IPS DF 4.7 (cell line): ENCODE measurements at regions not wholly inside any gene's neighbourhood (a gene's known extent, or its start where the extent isn't known, plus 50 kb on each side); places are given as distances from the start of the nearest gene placed in this dataset.
"Not testable (repeated sequence)": the region's sequence is repeated elsewhere in the genome, so short reads cannot be mapped to it uniquely, and the experiment has no call there.

Experiments used
- DNase-seq: peaks from one replicate; pipeline ENCODE4 v3.0.0-alpha.2; 2013; ENCODE audit warnings: low spot score; ENCODE audit errors: extremely low read depth

GRCh38 chr2:4900861-4901770, 791.1 kb upstream of the SOX11 start:
- DNase-seq = no peak

GRCh38 chr2:4903656-4904348, 788.4 kb upstream of the SOX11 start:
- DNase-seq = no peak

GRCh38 chr2:4908461-4908860, 783.7 kb upstream of the SOX11 start:
- DNase-seq = no peak

GRCh38 chr2:4909346-4910009, 782.7 kb upstream of the SOX11 start:
- no peak for DNase-seq

GRCh38 chr2:4914036-4914435, 778.1 kb upstream of the SOX11 start:
- no peak for DNase-seq

- no peak for DNase-seq
Observed at GRCh38 chr2:4914551-4914950, 777.6 kb upstream of the SOX11 start.

- no peak for DNase-seq
Observed at GRCh38 chr2:4915357-4915756, 776.8 kb upstream of the SOX11 start.

- no peak for DNase-seq
Observed at GRCh38 chr2:4916094-4916493, 776.1 kb upstream of the SOX11 start.

- DNase-seq = no peak
Observed at GRCh38 chr2:4930704-4931103, 761.5 kb upstream of the SOX11 start.

GRCh38 chr2:4931721-4932365, 760.3 kb upstream of the SOX11 start:
- DNase-seq = no peak

GRCh38 chr2:4935291-4935690, 756.9 kb upstream of the SOX11 start:
- not testable (repeated sequence) for DNase-seq

GRCh38 chr2:4937550-4937949, 754.6 kb upstream of the SOX11 start:
- DNase-seq = no peak

- no peak for DNase-seq
Observed at GRCh38 chr2:4938206-4938605, 754.0 kb upstream of the SOX11 start.

- no peak for DNase-seq
Observed at GRCh38 chr2:4942441-4942840, 749.7 kb upstream of the SOX11 start.

GRCh38 chr2:4947911-4948310, 744.3 kb upstream of the SOX11 start:
- no peak for DNase-seq

GRCh38 chr2:4951368-4951767, 740.8 kb upstream of the SOX11 start:
- no peak for DNase-seq

GRCh38 chr2:4959219-4959618, 733.0 kb upstream of the SOX11 start:
- DNase-seq = no peak

GRCh38 chr2:4962419-4962818, 729.8 kb upstream of the SOX11 start:
- no peak for DNase-seq

- DNase-seq = no peak
Observed at GRCh38 chr2:4963106-4963505, 729.1 kb upstream of the SOX11 start.

- DNase-seq = no peak
Observed at GRCh38 chr2:4964001-4964540, 728.1 kb upstream of the SOX11 start.

- DNase-seq = no peak
Observed at GRCh38 chr2:4964579-4964978, 727.6 kb upstream of the SOX11 start.
